HL-60 (cell line): ENCODE measurements at regions not wholly inside any gene's neighbourhood (a gene's known extent, or its start where the extent isn't known, plus 50 kb on each side); places are given as distances from the start of the nearest gene placed in this dataset.

Experiments used
- DNase-seq, 2 experiments: peaks; one replicate each; pipeline ENCODE4 v3.0.0-alpha.2; 2010 to 2020; ENCODE audit warnings: low read depth in 1 of 2, low spot score in 1 of 2
- H3K27ac ChIP-seq: fragments of 250-450 bp; sonication (Bioruptor Pico); replicated peaks from 2 replicates; pipeline ENCODE4 v1.5.1; 2020; ENCODE audit warnings: mild to moderate bottlenecking, moderate library complexity
- H3K27me3 ChIP-seq: fragments of 250-450 bp; sonication (Bioruptor Pico); 2 replicates; pipeline ENCODE4 v1.5.1; 2021; ENCODE audit warnings: mild to moderate bottlenecking, moderate library complexity; ENCODE audit not compliant: insufficient read depth, poor library complexity, severe bottlenecking
- H3K4me3 ChIP-seq: replicated peaks from 2 replicates; pipeline ENCODE4 v1.5.1; 2011; ENCODE audit warnings: mild to moderate bottlenecking, control low read depth, low read length; ENCODE audit not compliant: insufficient read depth
- GABPA ChIP-seq: IDR thresholded peaks from 2 replicates; pipeline ENCODE4 v1.6.1; 2012; ENCODE audit warnings: low read depth
- POLR2AphosphoS5 ChIP-seq: IDR thresholded peaks from 2 replicates; pipeline ENCODE4 v1.6.1; 2012; ENCODE audit warnings: low read depth
- SPI1 ChIP-seq: IDR thresholded peaks from 2 replicates; pipeline ENCODE4 v1.6.1; 2012; ENCODE audit warnings: low read depth, mild to moderate bottlenecking, borderline replicate concordance
- TF ChIP-seq, protein P1 (sequence below): IDR thresholded peaks from 2 replicates; pipeline ENCODE4 v1.6.1; 2012; ENCODE audit warnings: low read depth; ENCODE audit not compliant: insufficient replicate concordance
- TF ChIP-seq, protein P2 (sequence below): IDR thresholded peaks from one replicate; pipeline ENCODE4 v1.5.1; 2011; ENCODE audit warnings: low read length, control low read depth, inconsistent platforms; ENCODE audit not compliant: insufficient read depth

DNA sequence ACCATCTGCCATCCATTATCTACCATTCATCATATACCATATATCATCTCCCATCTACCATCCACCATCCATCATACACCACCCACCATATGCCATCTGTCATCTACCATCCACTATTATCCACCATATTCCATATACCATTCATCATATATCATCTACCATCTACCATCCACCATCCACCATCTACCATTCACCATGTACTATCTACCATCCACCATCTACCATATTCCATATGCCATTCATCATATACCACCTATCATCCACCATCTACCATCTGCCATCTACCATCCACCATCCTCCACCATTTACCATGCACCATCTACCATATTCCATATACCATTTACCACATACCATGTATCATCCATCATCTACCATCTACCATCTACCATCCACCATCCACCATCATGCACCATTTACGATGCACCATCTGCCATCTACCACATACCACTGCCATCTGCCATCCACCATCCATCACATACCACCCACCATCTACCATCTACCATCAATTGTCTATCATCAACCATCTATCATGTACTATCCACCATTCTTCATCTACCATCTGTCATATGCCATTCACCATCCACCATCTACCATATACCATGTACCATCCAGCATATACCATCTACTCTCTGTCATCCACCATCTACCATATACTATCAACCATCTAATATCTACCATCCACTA is 50.6 kb upstream of the RAB4A start:
- H3K27ac ChIP-seq, result no peak overlapping the region
- no peak for DNase-seq
- no peaks in the 10 kb centered on the region for H3K27me3 ChIP-seq
- TF ChIP-seq SPI1 (no peak), GABPA (no peak), POLR2AphosphoS5 (no peak)
- TF ChIP-seq, protein P1, sequence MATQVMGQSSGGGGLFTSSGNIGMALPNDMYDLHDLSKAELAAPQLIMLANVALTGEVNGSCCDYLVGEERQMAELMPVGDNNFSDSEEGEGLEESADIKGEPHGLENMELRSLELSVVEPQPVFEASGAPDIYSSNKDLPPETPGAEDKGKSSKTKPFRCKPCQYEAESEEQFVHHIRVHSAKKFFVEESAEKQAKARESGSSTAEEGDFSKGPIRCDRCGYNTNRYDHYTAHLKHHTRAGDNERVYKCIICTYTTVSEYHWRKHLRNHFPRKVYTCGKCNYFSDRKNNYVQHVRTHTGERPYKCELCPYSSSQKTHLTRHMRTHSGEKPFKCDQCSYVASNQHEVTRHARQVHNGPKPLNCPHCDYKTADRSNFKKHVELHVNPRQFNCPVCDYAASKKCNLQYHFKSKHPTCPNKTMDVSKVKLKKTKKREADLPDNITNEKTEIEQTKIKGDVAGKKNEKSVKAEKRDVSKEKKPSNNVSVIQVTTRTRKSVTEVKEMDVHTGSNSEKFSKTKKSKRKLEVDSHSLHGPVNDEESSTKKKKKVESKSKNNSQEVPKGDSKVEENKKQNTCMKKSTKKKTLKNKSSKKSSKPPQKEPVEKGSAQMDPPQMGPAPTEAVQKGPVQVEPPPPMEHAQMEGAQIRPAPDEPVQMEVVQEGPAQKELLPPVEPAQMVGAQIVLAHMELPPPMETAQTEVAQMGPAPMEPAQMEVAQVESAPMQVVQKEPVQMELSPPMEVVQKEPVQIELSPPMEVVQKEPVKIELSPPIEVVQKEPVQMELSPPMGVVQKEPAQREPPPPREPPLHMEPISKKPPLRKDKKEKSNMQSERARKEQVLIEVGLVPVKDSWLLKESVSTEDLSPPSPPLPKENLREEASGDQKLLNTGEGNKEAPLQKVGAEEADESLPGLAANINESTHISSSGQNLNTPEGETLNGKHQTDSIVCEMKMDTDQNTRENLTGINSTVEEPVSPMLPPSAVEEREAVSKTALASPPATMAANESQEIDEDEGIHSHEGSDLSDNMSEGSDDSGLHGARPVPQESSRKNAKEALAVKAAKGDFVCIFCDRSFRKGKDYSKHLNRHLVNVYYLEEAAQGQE, result no peak
- TF ChIP-seq, protein P2, sequence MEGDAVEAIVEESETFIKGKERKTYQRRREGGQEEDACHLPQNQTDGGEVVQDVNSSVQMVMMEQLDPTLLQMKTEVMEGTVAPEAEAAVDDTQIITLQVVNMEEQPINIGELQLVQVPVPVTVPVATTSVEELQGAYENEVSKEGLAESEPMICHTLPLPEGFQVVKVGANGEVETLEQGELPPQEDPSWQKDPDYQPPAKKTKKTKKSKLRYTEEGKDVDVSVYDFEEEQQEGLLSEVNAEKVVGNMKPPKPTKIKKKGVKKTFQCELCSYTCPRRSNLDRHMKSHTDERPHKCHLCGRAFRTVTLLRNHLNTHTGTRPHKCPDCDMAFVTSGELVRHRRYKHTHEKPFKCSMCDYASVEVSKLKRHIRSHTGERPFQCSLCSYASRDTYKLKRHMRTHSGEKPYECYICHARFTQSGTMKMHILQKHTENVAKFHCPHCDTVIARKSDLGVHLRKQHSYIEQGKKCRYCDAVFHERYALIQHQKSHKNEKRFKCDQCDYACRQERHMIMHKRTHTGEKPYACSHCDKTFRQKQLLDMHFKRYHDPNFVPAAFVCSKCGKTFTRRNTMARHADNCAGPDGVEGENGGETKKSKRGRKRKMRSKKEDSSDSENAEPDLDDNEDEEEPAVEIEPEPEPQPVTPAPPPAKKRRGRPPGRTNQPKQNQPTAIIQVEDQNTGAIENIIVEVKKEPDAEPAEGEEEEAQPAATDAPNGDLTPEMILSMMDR, result no peak
- H3K4me3 ChIP-seq, result no peak overlapping the region

- no peaks in the 10 kb centered on the region for H3K27me3 ChIP-seq
- no peak overlapping the region for H3K27ac ChIP-seq
- TF ChIP-seq, protein P2, result no peak
- TF ChIP-seq GABPA (no peak), SPI1 (peak; percentile 66)
- no peak overlapping the region for H3K4me3 ChIP-seq
- no peak for DNase-seq
These were observed 49.5 kb upstream of the RAB4A start for GRCh38 chr1:229221106-229222019.
